IgD-negative memory B cell (primary cell): ENCODE measurements at regions not wholly inside any gene's neighbourhood (a gene's known extent, or its start where the extent isn't known, plus 50 kb on each side); places are given as distances from the start of the nearest gene placed in this dataset.

Source experiments
- H3K27ac Mint-ChIP-seq, 3 donors: one replicate each; pipeline ENCODE4 v1.8.0; 2020 to 2022; ENCODE audit warnings: mild to moderate bottlenecking in 3 of 3, mixed read lengths in 3 of 3, moderate library complexity in 1 of 3
- H3K27me3 Mint-ChIP-seq: one replicate; pipeline ENCODE4 v1.8.0; 2021; ENCODE audit warnings: mixed read lengths
- H3K36me3 Mint-ChIP-seq: one replicate; pipeline ENCODE4 v1.8.0; 2020; ENCODE audit warnings: mild to moderate bottlenecking, mixed read lengths
- H3K4me1 Mint-ChIP-seq, 3 donors: one replicate each; pipeline ENCODE4 v1.8.0; 2020 to 2022; ENCODE audit warnings: mixed read lengths in 3 of 3, mild to moderate bottlenecking in 1 of 3
- H3K4me3 Mint-ChIP-seq, 4 donors: one replicate each; pipeline ENCODE4 v1.8.0; 2020 to 2022; ENCODE audit warnings: mild to moderate bottlenecking in 4 of 4, mixed read lengths in 4 of 4, moderate library complexity in 3 of 4
- H3K9me3 Mint-ChIP-seq, 3 donors: one replicate each; pipeline ENCODE4 v1.8.0; 2020 to 2021; ENCODE audit warnings: mixed read lengths in 3 of 3, mild to moderate bottlenecking in 1 of 3

GRCh38 chr13:67353941-67354340 lies 123.8 kb upstream of the PCDH9 start:
- Mint-ChIP-seq H3K9me3 (no peaks in the 10 kb centered on the region), H3K27me3 (no peaks in the 10 kb centered on the region), H3K4me3 (no peak overlapping the region), H3K36me3 (no peaks in the 10 kb centered on the region), H3K4me1 (no peaks in the 10 kb centered on the region), H3K27ac (no peak overlapping the region)

DNA sequence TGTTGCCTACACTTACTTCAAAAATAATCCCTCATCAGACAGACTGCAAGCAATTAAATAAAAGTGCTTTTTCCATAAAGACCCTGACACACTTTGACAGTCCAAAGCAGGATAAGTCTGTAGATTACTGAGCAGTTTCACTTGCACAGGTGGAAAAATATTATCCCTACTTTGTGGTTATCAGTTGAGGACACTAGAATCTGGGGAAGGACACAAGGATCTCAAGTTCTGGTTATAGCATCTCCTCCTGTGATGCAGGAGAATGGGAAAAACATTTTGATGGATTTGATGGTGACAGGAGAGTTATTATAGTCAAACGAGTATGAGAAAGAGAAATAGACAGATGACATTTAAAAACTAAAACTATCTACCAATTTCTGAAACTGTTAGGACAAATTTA lies 122.9 kb upstream of the PCDH9 start:
- no peaks in the 10 kb centered on the region for H3K9me3 Mint-ChIP-seq
- H3K36me3 Mint-ChIP-seq = no peaks in the 10 kb centered on the region
- H3K4me1 Mint-ChIP-seq = no peaks in the 10 kb centered on the region
- no peak overlapping the region for H3K4me3 Mint-ChIP-seq
- no peaks in the 10 kb centered on the region for H3K27me3 Mint-ChIP-seq
- peak overlapping the region in 2 of 3 donors; percentile 33 to 36 for H3K27ac Mint-ChIP-seq

- Mint-ChIP-seq H3K27ac (no peak overlapping the region), H3K36me3 (no peaks in the 10 kb centered on the region), H3K4me3 (no peak overlapping the region), H3K9me3 (peaks cover 0 to 3% (median 2%) of the 10 kb centered on the region in 3 donors), H3K4me1 (no peaks in the 10 kb centered on the region), H3K27me3 (no peaks in the 10 kb centered on the region)
These were observed 121.8 kb upstream of the PCDH9 start for GRCh38 chr13:67351909-67352308.

- H3K27ac Mint-ChIP-seq = no peak overlapping the region
- H3K9me3 Mint-ChIP-seq = peaks cover 0 to 5% (median 2%) of the 10 kb centered on the region in 3 donors
- no peaks in the 10 kb centered on the region for H3K4me1 Mint-ChIP-seq
- H3K36me3 Mint-ChIP-seq = no peaks in the 10 kb centered on the region
- H3K27me3 Mint-ChIP-seq = no peaks in the 10 kb centered on the region
- H3K4me3 Mint-ChIP-seq = no peak overlapping the region
These were observed 121.0 kb upstream of the PCDH9 start for GRCh38 chr13:67351114-67351513.

- H3K27me3 Mint-ChIP-seq = no peaks in the 10 kb centered on the region
- H3K4me3 Mint-ChIP-seq = no peak overlapping the region
- H3K4me1 Mint-ChIP-seq = no peaks in the 10 kb centered on the region
- no peaks in the 10 kb centered on the region for H3K36me3 Mint-ChIP-seq
- H3K9me3 Mint-ChIP-seq = peaks cover 3 to 15% (median 3%) of the 10 kb centered on the region in 3 donors
- H3K27ac Mint-ChIP-seq = no peak overlapping the region
These were observed 113.6 kb upstream of the PCDH9 start for GRCh38 chr13:67343777-67344176.

DNA sequence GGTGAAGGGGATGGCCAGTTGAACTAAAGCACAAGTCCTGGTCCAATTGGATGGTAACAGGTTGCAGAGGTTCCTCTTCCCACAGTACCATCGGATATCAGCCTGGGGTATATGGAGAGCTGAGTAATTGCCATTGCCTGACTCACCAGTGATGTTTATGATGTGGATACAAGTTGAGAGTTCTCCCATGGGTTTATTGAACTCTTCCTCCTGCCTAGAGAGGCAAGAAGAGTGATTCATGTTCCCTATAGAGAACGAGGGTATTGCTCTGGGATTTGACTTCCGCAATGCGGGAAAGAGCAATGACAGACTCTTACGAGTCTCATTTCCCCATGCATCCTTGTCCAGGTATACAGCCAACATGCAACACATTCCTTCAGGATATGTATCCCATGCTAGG lies 111.3 kb upstream of the PCDH9 start:
- peaks cover 1 to 14% (median 3%) of the 10 kb centered on the region in 3 donors for H3K9me3 Mint-ChIP-seq
- H3K36me3 Mint-ChIP-seq = no peaks in the 10 kb centered on the region
- H3K27ac Mint-ChIP-seq = no peak overlapping the region
- no peaks in the 10 kb centered on the region for H3K27me3 Mint-ChIP-seq
- no peak overlapping the region for H3K4me3 Mint-ChIP-seq
- no peaks in the 10 kb centered on the region for H3K4me1 Mint-ChIP-seq

GRCh38 chr13:67330149-67330548 lies 100.0 kb upstream of the PCDH9 start:
- Mint-ChIP-seq H3K9me3 (peaks cover 0 to 4% (median 2%) of the 10 kb centered on the region in 3 donors), H3K27ac (no peak overlapping the region), H3K4me1 (no peaks in the 10 kb centered on the region), H3K4me3 (no peak overlapping the region), H3K36me3 (no peaks in the 10 kb centered on the region), H3K27me3 (no peaks in the 10 kb centered on the region)

DNA sequence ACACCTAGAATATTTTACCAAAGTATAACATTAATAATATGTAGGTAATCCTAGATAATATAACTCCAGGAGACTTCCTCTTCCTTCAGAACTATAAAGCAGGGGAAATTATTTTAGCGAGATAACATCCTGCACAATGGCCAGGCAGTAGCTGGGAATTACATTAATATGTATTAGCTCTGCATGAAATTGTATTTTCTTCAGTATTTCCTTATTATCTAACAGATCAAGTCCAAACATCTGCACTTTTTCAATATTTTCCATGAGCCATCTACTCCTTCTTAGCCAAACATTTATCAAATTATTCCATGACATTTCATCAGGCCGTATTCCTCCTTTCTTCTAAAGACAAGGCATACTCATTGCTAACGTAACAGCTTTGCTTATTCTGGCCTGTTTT lies 98.8 kb upstream of the PCDH9 start:
- no peak overlapping the region for H3K4me3 Mint-ChIP-seq
- no peak overlapping the region for H3K27ac Mint-ChIP-seq
- no peaks in the 10 kb centered on the region for H3K36me3 Mint-ChIP-seq
- no peaks in the 10 kb centered on the region for H3K27me3 Mint-ChIP-seq
- H3K4me1 Mint-ChIP-seq = no peaks in the 10 kb centered on the region
- H3K9me3 Mint-ChIP-seq = peaks cover 0 to 4% (median 0%) of the 10 kb centered on the region in 3 donors

- H3K4me3 Mint-ChIP-seq = no peak overlapping the region
- H3K27ac Mint-ChIP-seq = no peak overlapping the region
- no peaks in the 10 kb centered on the region for H3K36me3 Mint-ChIP-seq
- no peaks in the 10 kb centered on the region for H3K4me1 Mint-ChIP-seq
- H3K27me3 Mint-ChIP-seq = no peaks in the 10 kb centered on the region
- peaks cover 0 to 3% (median 2%) of the 10 kb centered on the region in 3 donors for H3K9me3 Mint-ChIP-seq
These were observed 88.7 kb upstream of the PCDH9 start for GRCh38 chr13:67318860-67319259.

- no peaks in the 10 kb centered on the region for H3K4me1 Mint-ChIP-seq
- H3K27ac Mint-ChIP-seq = no peak overlapping the region
- no peaks in the 10 kb centered on the region for H3K27me3 Mint-ChIP-seq
- no peaks in the 10 kb centered on the region for H3K36me3 Mint-ChIP-seq
- no peak overlapping the region for H3K4me3 Mint-ChIP-seq
- H3K9me3 Mint-ChIP-seq = peaks cover 0 to 3% (median 2%) of the 10 kb centered on the region in 3 donors
These were observed 88.3 kb upstream of the PCDH9 start for GRCh38 chr13:67318398-67318797.

- peaks cover 0 to 4% (median 3%) of the 10 kb centered on the region in 3 donors for H3K9me3 Mint-ChIP-seq
These were observed 84.3 kb upstream of the PCDH9 start for GRCh38 chr13:67314405-67314804.

DNA sequence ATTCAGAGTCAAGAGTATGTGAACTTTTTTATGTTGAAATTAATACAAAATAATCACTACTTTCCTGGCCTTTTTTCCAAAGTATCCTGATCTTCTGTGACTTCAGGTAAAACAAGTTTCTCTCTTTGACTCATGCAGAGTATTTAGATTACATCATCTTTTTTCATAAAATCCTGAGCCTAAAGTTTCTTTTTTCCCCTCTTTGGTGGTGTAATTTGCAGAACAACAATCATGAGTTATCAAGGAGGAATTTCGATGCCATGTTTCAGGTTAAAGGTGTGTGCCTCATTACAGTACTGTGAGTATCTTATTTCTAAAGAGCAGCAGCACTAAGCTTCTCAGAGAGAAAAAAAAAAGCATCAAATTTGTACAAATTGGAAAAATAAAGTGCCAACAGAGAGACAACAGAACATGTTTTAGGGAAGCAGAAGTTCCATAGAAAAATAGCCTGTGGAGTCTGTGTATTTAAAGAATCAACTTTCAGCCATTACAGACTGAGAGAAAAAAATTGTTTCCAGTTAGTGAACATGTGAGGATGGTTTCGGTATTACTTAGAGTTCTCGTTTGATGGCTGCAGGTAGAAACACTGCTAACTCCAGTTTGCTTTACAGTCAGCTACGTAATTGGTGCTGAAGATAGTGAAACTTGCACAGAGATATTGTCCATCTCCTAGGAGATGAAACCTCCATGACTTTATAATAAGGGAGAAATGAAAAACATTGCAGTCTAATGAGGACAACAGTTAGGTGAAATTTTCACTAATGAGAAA lies 78.1 kb upstream of the PCDH9 start:
- Mint-ChIP-seq H3K27me3 (no peaks in the 10 kb centered on the region), H3K36me3 (no peaks in the 10 kb centered on the region), H3K4me3 (no peak overlapping the region), H3K9me3 (peaks cover 0 to 3% (median 1%) of the 10 kb centered on the region in 3 donors), H3K4me1 (no peaks in the 10 kb centered on the region), H3K27ac (no peak overlapping the region)

More at GRCh38 chr13:67314405-67314804, 84.3 kb upstream of the PCDH9 start:
- H3K4me3 Mint-ChIP-seq = no peak overlapping the region
- H3K4me1 Mint-ChIP-seq = no peaks in the 10 kb centered on the region
- no peak overlapping the region for H3K27ac Mint-ChIP-seq
- H3K36me3 Mint-ChIP-seq = no peaks in the 10 kb centered on the region
- no peaks in the 10 kb centered on the region for H3K27me3 Mint-ChIP-seq

- no peaks in the 10 kb centered on the region for H3K27me3 Mint-ChIP-seq
- no peaks in the 10 kb centered on the region for H3K4me1 Mint-ChIP-seq
- no peaks in the 10 kb centered on the region for H3K36me3 Mint-ChIP-seq
- H3K27ac Mint-ChIP-seq = no peak overlapping the region
- H3K4me3 Mint-ChIP-seq = no peak overlapping the region
- H3K9me3 Mint-ChIP-seq = peaks cover 0 to 2% (median 1%) of the 10 kb centered on the region in 3 donors
These were observed 76.6 kb upstream of the PCDH9 start for GRCh38 chr13:67306742-67307141.

- H3K36me3 Mint-ChIP-seq = no peaks in the 10 kb centered on the region
- H3K27me3 Mint-ChIP-seq = no peaks in the 10 kb centered on the region
These were observed 73.7 kb upstream of the PCDH9 start for GRCh38 chr13:67303661-67304333.

GRCh38 chr13:67299751-67300150 lies 69.6 kb upstream of the PCDH9 start:
- H3K4me1 Mint-ChIP-seq = peaks cover 0 to 1% (median 0%) of the 10 kb centered on the region in 3 donors
- H3K9me3 Mint-ChIP-seq = peaks cover 0 to 3% (median 2%) of the 10 kb centered on the region in 3 donors
- peaks cover 2% of the 10 kb centered on the region for H3K36me3 Mint-ChIP-seq
- no peak overlapping the region for H3K27ac Mint-ChIP-seq
- no peaks in the 10 kb centered on the region for H3K27me3 Mint-ChIP-seq
- no peak overlapping the region for H3K4me3 Mint-ChIP-seq

More at GRCh38 chr13:67303661-67304333, 73.7 kb upstream of the PCDH9 start:
- peaks cover 0 to 2% (median 1%) of the 10 kb centered on the region in 3 donors for H3K9me3 Mint-ChIP-seq
- no peaks in the 10 kb centered on the region for H3K4me1 Mint-ChIP-seq
- H3K27ac Mint-ChIP-seq = no peak overlapping the region
- H3K4me3 Mint-ChIP-seq = no peak overlapping the region
